ENCODE measurements at regions not wholly inside any gene's neighbourhood (a gene's known extent, or its start where the extent isn't known, plus 50 kb on each side); places are given as distances from the start of the nearest gene placed in this dataset. TPM values are rescaled to one million over a fixed set of nuclear protein-coding genes. Genes with fewer than 3 reads are reported as not detected.

DNA sequence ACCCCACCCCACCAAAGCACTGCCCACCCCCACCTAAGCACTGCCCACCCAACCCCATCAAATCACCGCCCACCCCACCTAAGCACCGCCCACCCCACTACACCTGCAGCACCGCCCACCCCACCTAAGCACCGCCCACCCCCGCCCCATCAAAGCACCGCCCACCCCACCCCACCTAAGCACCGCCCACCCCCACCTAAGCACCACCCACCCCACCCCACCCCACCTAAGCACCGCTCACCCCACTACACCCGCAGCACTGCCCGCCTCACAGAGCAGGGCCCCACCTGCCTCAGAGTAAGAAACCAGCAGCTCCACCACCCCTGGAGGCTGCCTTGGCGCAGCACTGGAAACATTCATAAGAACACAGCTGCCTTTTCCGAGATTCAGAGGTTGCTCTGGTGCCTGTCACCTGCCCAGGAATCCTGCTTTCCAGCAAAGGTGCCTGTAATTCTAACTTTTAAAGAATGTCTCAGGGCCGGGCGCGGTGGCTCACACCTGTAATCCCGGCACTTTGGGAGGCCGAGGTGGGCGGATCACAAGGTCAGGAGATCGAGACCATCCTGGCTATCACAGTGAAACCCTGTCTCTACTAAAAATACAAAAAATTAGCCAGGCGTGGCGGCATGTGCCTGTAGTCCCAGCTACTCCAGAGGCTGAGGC is 148.2 kb downstream of the BMP7 start:
- BruUV-seq (replicated peaks), result no TSS peak
- CTCF ChIA-PET (ENCODE audit: unreplicated experiment), result no interaction called here
- no peak for DNase-seq (ENCODE audit: low spot score)

More for the DNA sequence above, 148.2 kb downstream of the BMP7 start:
- H3K27ac ChIP-seq (ENCODE audit: low read depth, low read length, poor library complexity, severe bottlenecking), result no peak overlapping the region
- H3K4me1 ChIP-seq (ENCODE audit: insufficient read depth, low read length, poor library complexity, severe bottlenecking), result no peaks in the 10 kb centered on the region
- TF ChIP-seq CTCF (conservative IDR thresholded peaks at IDR 0.05; ENCODE audit: low read length) (no peak), EZH2phosphoT487 (IDR thresholded peaks at IDR 0.05; ENCODE audit: borderline replicate concordance, low read depth, low read length) (no peak)
- intact Hi-C loops (cut with micrococcal nuclease; ENCODE audit: unreplicated experiment), result no loop called here
- POLR2A ChIA-PET, result no interaction called here
- no peaks in the 10 kb centered on the region for H3K9me2 ChIP-seq (ENCODE audit: insufficient read depth, low read length)
- H3K4me3 ChIP-seq (ENCODE audit: low read depth, low read length, poor library complexity, severe bottlenecking), result no peak overlapping the region
- no peaks in the 10 kb centered on the region for H3K36me3 ChIP-seq (ENCODE audit: insufficient read depth, low read length)
- H3K79me2 ChIP-seq (ENCODE audit: insufficient read depth, low read depth, low read length), result no peaks in the 10 kb centered on the region
- no peak overlapping the region for H2AFZ ChIP-seq (ENCODE audit: low read length)
- H4K20me1 ChIP-seq (ENCODE audit: insufficient read depth, low read length), result no peaks in the 10 kb centered on the region
- no peak overlapping the region for H3K4me2 ChIP-seq (ENCODE audit: low read length)
- H3K9me3 ChIP-seq (ENCODE audit: low read length), result no peaks in the 10 kb centered on the region

Small RNA genes in the stretch of these regions (small RNA-seq; reads per million reads assigned to genes)
- not detected for gene RNU6-929P

Data from OCI-LY7 (cell line).